ENCODE measurements at regions not wholly inside any gene's neighbourhood (a gene's known extent, or its start where the extent isn't known, plus 50 kb on each side); places are given as distances from the start of the nearest gene placed in this dataset.

DNA sequence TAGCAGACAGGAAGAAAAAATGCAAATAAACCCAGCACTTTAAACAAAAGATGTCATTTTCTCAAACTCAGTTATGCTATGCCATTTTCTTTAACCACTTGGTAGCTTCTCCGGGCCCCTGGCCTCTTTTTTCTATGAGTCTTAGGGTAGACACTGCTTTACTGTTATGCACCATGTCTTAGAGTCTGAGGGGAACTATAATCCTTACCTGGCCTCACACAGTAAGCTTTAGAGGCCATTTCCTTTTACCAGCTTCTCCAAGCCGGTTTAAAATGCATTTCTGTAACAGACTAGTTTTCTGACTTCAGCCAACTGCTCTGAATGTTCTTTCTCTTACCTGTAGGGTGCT, 73.7 kb upstream of the EDEM3 start (continued):
- TF ChIP-seq, protein P1, sequence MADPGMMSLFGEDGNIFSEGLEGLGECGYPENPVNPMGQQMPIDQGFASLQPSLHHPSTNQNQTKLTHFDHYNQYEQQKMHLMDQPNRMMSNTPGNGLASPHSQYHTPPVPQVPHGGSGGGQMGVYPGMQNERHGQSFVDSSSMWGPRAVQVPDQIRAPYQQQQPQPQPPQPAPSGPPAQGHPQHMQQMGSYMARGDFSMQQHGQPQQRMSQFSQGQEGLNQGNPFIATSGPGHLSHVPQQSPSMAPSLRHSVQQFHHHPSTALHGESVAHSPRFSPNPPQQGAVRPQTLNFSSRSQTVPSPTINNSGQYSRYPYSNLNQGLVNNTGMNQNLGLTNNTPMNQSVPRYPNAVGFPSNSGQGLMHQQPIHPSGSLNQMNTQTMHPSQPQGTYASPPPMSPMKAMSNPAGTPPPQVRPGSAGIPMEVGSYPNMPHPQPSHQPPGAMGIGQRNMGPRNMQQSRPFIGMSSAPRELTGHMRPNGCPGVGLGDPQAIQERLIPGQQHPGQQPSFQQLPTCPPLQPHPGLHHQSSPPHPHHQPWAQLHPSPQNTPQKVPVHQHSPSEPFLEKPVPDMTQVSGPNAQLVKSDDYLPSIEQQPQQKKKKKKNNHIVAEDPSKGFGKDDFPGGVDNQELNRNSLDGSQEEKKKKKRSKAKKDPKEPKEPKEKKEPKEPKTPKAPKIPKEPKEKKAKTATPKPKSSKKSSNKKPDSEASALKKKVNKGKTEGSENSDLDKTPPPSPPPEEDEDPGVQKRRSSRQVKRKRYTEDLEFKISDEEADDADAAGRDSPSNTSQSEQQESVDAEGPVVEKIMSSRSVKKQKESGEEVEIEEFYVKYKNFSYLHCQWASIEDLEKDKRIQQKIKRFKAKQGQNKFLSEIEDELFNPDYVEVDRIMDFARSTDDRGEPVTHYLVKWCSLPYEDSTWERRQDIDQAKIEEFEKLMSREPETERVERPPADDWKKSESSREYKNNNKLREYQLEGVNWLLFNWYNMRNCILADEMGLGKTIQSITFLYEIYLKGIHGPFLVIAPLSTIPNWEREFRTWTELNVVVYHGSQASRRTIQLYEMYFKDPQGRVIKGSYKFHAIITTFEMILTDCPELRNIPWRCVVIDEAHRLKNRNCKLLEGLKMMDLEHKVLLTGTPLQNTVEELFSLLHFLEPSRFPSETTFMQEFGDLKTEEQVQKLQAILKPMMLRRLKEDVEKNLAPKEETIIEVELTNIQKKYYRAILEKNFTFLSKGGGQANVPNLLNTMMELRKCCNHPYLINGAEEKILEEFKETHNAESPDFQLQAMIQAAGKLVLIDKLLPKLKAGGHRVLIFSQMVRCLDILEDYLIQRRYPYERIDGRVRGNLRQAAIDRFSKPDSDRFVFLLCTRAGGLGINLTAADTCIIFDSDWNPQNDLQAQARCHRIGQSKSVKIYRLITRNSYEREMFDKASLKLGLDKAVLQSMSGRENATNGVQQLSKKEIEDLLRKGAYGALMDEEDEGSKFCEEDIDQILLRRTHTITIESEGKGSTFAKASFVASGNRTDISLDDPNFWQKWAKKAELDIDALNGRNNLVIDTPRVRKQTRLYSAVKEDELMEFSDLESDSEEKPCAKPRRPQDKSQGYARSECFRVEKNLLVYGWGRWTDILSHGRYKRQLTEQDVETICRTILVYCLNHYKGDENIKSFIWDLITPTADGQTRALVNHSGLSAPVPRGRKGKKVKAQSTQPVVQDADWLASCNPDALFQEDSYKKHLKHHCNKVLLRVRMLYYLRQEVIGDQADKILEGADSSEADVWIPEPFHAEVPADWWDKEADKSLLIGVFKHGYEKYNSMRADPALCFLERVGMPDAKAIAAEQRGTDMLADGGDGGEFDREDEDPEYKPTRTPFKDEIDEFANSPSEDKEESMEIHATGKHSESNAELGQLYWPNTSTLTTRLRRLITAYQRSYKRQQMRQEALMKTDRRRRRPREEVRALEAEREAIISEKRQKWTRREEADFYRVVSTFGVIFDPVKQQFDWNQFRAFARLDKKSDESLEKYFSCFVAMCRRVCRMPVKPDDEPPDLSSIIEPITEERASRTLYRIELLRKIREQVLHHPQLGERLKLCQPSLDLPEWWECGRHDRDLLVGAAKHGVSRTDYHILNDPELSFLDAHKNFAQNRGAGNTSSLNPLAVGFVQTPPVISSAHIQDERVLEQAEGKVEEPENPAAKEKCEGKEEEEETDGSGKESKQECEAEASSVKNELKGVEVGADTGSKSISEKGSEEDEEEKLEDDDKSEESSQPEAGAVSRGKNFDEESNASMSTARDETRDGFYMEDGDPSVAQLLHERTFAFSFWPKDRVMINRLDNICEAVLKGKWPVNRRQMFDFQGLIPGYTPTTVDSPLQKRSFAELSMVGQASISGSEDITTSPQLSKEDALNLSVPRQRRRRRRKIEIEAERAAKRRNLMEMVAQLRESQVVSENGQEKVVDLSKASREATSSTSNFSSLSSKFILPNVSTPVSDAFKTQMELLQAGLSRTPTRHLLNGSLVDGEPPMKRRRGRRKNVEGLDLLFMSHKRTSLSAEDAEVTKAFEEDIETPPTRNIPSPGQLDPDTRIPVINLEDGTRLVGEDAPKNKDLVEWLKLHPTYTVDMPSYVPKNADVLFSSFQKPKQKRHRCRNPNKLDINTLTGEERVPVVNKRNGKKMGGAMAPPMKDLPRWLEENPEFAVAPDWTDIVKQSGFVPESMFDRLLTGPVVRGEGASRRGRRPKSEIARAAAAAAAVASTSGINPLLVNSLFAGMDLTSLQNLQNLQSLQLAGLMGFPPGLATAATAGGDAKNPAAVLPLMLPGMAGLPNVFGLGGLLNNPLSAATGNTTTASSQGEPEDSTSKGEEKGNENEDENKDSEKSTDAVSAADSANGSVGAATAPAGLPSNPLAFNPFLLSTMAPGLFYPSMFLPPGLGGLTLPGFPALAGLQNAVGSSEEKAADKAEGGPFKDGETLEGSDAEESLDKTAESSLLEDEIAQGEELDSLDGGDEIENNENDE (IDR thresholded peaks at IDR 0.05; ENCODE audit: insufficient replicate concordance, low read length): no peak
- no peak for TF ChIP-seq BACH1 (IDR thresholded peaks at IDR 0.05; ENCODE audit: low read length)
- TF ChIP-seq HDAC6 (IDR thresholded peaks at IDR 0.05; ENCODE audit: low read depth, low read length): no peak
- TF ChIP-seq NANOG (IDR thresholded peaks at IDR 0.05; ENCODE audit: insufficient read depth, low read depth, low read length, poor library complexity, severe bottlenecking): no peak
